ENCODE measurements at regions not wholly inside any gene's neighbourhood (a gene's known extent, or its start where the extent isn't known, plus 50 kb on each side); places are given as distances from the start of the nearest gene placed in this dataset.

- no peaks in the 10 kb centered on the region for H3K36me3 ChIP-seq (ENCODE audit: control insufficient read depth, insufficient read depth, low read length)
- H3K4me1 ChIP-seq (ENCODE audit: control insufficient read depth, insufficient read depth, low read length): no peaks in the 10 kb centered on the region
- H3K27ac ChIP-seq (ENCODE audit: low read length): no peak overlapping the region
- in situ Hi-C loops (cut with HindIII; ENCODE audit: low pct_unique_long_range_greater_than_20kb, low sequenced_read_pairs): no loop called here
- no peaks in the 10 kb centered on the region for H3K9me3 ChIP-seq (ENCODE audit: control insufficient read depth, insufficient read depth, low read depth, low read length)
- ChIA-PET CTCF (no interaction called here), POLR2A (no interaction called here)
- no peak for ATAC-seq
- H3K4me3 ChIP-seq (ENCODE audit: low read depth in 2 of 2, low read length in 2 of 2): no peak overlapping the region
- BruUV-seq (replicated peaks): no TSS peak
- H3K27me3 ChIP-seq (ENCODE audit: control insufficient read depth, insufficient read depth, low read length): no peaks in the 10 kb centered on the region
- intact Hi-C loops (cut with micrococcal nuclease; ENCODE audit: unreplicated experiment): no loop called here
- no peak for DNase-seq (ENCODE audit: low read depth, low spot score)
- TF ChIP-seq SIN3A (IDR thresholded peaks at IDR 0.05; ENCODE audit: borderline replicate concordance, insufficient read depth, low read depth, low read length) (no peak), CTCF (IDR thresholded peaks at IDR 0.05) (no peak), TCF7L2 (IDR thresholded peaks at IDR 0.05; ENCODE audit: low read depth, low read length) (no peak), POLR2AphosphoS5 (IDR thresholded peaks at IDR 0.05; ENCODE audit: low read depth, low read length) (no peak)
- TF ChIP-seq, protein P1, sequence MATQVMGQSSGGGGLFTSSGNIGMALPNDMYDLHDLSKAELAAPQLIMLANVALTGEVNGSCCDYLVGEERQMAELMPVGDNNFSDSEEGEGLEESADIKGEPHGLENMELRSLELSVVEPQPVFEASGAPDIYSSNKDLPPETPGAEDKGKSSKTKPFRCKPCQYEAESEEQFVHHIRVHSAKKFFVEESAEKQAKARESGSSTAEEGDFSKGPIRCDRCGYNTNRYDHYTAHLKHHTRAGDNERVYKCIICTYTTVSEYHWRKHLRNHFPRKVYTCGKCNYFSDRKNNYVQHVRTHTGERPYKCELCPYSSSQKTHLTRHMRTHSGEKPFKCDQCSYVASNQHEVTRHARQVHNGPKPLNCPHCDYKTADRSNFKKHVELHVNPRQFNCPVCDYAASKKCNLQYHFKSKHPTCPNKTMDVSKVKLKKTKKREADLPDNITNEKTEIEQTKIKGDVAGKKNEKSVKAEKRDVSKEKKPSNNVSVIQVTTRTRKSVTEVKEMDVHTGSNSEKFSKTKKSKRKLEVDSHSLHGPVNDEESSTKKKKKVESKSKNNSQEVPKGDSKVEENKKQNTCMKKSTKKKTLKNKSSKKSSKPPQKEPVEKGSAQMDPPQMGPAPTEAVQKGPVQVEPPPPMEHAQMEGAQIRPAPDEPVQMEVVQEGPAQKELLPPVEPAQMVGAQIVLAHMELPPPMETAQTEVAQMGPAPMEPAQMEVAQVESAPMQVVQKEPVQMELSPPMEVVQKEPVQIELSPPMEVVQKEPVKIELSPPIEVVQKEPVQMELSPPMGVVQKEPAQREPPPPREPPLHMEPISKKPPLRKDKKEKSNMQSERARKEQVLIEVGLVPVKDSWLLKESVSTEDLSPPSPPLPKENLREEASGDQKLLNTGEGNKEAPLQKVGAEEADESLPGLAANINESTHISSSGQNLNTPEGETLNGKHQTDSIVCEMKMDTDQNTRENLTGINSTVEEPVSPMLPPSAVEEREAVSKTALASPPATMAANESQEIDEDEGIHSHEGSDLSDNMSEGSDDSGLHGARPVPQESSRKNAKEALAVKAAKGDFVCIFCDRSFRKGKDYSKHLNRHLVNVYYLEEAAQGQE (IDR thresholded peaks at IDR 0.05; ENCODE audit: insufficient read depth in 1 of 2, low read depth in 2 of 2, low read length in 1 of 2): no peak
Measured at GRCh38 chr11:37422511-37422910, 824.5 kb upstream of the RAG2 start.

DNA sequence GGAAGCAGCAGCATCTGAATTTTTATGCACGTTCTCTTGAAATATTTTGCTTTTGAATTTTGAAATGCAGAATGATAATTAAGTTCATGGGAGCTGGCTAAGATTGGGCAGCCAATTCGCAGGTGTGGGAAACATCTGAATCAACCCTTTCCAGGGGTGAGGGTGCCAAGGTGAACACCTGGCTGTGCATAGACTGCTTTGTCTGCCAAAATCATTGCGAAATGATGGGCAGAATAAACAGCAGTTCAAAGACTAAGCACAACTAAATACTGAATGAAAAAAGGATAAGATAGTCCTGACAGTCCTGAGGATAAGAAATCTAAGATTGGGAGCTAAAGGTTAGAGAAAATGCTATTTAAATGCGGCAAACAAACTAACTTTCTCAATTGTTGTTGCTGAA is 813.3 kb upstream of the RAG2 start:
- POLR2A ChIA-PET: no interaction called here
- intact Hi-C loops (cut with micrococcal nuclease; ENCODE audit: unreplicated experiment): no loop called here
- no TSS peak for BruUV-seq (replicated peaks)
- ATAC-seq: no peak
- Histone ChIP-seq H3K27me3 (ENCODE audit: control insufficient read depth, insufficient read depth, low read length) (no peaks in the 10 kb centered on the region), H3K9me3 (ENCODE audit: control insufficient read depth, insufficient read depth, low read depth, low read length) (no peaks in the 10 kb centered on the region; the same call in 1 of the 2 replicates), H3K36me3 (ENCODE audit: control insufficient read depth, insufficient read depth, low read length) (no peaks in the 10 kb centered on the region), H3K27ac (ENCODE audit: low read length) (no peak overlapping the region), H3K4me3 (ENCODE audit: low read depth in 2 of 2, low read length in 2 of 2) (no peak overlapping the region), H3K4me1 (ENCODE audit: control insufficient read depth, insufficient read depth, low read length) (no peaks in the 10 kb centered on the region)
- in situ Hi-C loops (cut with HindIII; ENCODE audit: low pct_unique_long_range_greater_than_20kb, low sequenced_read_pairs): no loop called here
- no peak for DNase-seq (ENCODE audit: low read depth, low spot score)
- TF ChIP-seq, protein P1 (IDR thresholded peaks at IDR 0.05; ENCODE audit: insufficient read depth in 1 of 2, low read depth in 2 of 2, low read length in 1 of 2): no peak
- no peak for TF ChIP-seq TCF7L2 (IDR thresholded peaks at IDR 0.05; ENCODE audit: low read depth, low read length)
- TF ChIP-seq SIN3A (IDR thresholded peaks at IDR 0.05; ENCODE audit: borderline replicate concordance, insufficient read depth, low read depth, low read length): no peak
- TF ChIP-seq CTCF (IDR thresholded peaks at IDR 0.05): no peak
- no peak for TF ChIP-seq POLR2AphosphoS5 (IDR thresholded peaks at IDR 0.05; ENCODE audit: low read depth, low read length)
- CTCF ChIA-PET: no interaction called here

Data from Panc1 (cell line).